ENCODE measurements at regions not wholly inside any gene's neighbourhood (a gene's known extent, or its start where the extent isn't known, plus 50 kb on each side); places are given as distances from the start of the nearest gene placed in this dataset.

DNA sequence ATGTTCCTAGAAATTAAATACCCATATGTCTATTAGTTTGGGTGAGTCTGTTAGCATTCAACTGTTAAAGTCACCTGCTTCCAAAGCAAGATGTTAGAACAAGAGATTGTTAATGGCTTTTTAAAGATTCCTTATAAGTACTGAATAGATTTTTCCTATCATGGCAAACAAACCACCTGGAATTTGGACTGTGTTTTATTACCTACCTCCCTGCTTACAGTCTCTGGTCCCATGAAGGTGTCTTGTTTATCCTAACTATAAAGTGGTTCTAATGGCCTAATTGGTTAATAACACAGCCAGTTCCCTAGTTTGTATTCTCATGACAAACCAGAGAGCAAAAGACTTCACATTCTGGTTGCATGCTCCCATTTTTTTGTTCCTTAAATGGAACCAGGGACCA lies 149.5 kb downstream of the PPP1R2C start:
- H3K27ac Mint-ChIP-seq: no peak overlapping the region
- H3K9ac ChIP-seq: no peak overlapping the region
- H3K4me3 Mint-ChIP-seq: no peak overlapping the region
- H3K4me2 ChIP-seq: no peak overlapping the region
- no peak overlapping the region for H3K27ac ChIP-seq
- H3K4me3 ChIP-seq: no peak overlapping the region
- no peaks in the 10 kb centered on the region for H4K20me1 ChIP-seq (ENCODE audit: low read depth)
- H3F3A ChIP-seq (ENCODE audit: low read depth): no peaks in the 10 kb centered on the region
- H3K36me3 ChIP-seq: no peaks in the 10 kb centered on the region
- H3K27me3 Mint-ChIP-seq (ENCODE audit: insufficient read depth, low read depth): no peaks in the 10 kb centered on the region
- peaks cover 2% of the 10 kb centered on the region for H3K9me3 Mint-ChIP-seq
- H3K4me1 Mint-ChIP-seq: no peaks in the 10 kb centered on the region
- H3K27me3 ChIP-seq: no peaks in the 10 kb centered on the region
- TF ChIP-seq, protein P1, sequence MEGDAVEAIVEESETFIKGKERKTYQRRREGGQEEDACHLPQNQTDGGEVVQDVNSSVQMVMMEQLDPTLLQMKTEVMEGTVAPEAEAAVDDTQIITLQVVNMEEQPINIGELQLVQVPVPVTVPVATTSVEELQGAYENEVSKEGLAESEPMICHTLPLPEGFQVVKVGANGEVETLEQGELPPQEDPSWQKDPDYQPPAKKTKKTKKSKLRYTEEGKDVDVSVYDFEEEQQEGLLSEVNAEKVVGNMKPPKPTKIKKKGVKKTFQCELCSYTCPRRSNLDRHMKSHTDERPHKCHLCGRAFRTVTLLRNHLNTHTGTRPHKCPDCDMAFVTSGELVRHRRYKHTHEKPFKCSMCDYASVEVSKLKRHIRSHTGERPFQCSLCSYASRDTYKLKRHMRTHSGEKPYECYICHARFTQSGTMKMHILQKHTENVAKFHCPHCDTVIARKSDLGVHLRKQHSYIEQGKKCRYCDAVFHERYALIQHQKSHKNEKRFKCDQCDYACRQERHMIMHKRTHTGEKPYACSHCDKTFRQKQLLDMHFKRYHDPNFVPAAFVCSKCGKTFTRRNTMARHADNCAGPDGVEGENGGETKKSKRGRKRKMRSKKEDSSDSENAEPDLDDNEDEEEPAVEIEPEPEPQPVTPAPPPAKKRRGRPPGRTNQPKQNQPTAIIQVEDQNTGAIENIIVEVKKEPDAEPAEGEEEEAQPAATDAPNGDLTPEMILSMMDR (IDR thresholded peaks at IDR 0.05): no peak
- TF ChIP-seq EZH2phosphoT487 (IDR thresholded peaks at IDR 0.05) (no peak), EZH2 (IDR thresholded peaks at IDR 0.05) (no peak)
- H3K79me2 ChIP-seq (ENCODE audit: low read depth): no peaks in the 10 kb centered on the region
- H3K36me3 Mint-ChIP-seq: no peaks in the 10 kb centered on the region
- DNase-seq (ENCODE audit: low spot score): no peak
- no peak overlapping the region for H2AFZ ChIP-seq (replicated peaks)
- H3K4me1 ChIP-seq: no peaks in the 10 kb centered on the region
- H3K9me3 ChIP-seq (ENCODE audit: low read depth): no peaks in the 10 kb centered on the region

DNA sequence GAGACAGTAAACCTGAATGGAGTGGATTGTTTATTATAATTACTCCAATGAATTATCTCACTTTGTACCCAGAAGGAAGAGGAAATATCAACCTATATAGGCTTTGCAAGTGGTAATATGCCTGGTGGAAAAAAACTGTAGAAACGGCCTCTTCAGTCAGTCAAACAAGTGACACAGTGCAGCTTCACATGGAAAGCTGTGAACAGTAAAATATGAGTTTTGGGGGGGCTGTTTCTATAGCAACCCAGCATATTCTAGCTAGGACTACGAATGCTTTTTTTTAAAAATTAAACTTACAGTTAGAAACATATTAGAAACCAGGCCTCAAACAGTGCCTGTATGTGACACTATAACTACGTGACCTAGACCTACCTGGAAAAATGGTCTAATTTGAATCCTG lies 150.1 kb downstream of the PPP1R2C start:
- no peak overlapping the region for H3K9ac ChIP-seq
- TF ChIP-seq, protein P1 (IDR thresholded peaks at IDR 0.05): no peak
- TF ChIP-seq EZH2 (IDR thresholded peaks at IDR 0.05): no peak
- no peak for TF ChIP-seq EZH2phosphoT487 (IDR thresholded peaks at IDR 0.05)
- H3K36me3 ChIP-seq: no peaks in the 10 kb centered on the region
- H3K4me3 ChIP-seq: no peak overlapping the region
- H3K4me1 ChIP-seq: no peaks in the 10 kb centered on the region
- no peak overlapping the region for H2AFZ ChIP-seq (replicated peaks)
- H3K9me3 ChIP-seq (ENCODE audit: low read depth): no peaks in the 10 kb centered on the region
- Mint-ChIP-seq H3K36me3 (no peaks in the 10 kb centered on the region), H3K9me3 (peaks cover 2% of the 10 kb centered on the region), H3K4me1 (no peaks in the 10 kb centered on the region), H3K4me3 (no peak overlapping the region), H3K27ac (no peak overlapping the region), H3K27me3 (ENCODE audit: insufficient read depth, low read depth) (no peaks in the 10 kb centered on the region)
- no peak overlapping the region for H3K27ac ChIP-seq
- H4K20me1 ChIP-seq (ENCODE audit: low read depth): no peaks in the 10 kb centered on the region
- H3K27me3 ChIP-seq: no peaks in the 10 kb centered on the region
- no peak overlapping the region for H3K4me2 ChIP-seq
- H3F3A ChIP-seq (ENCODE audit: low read depth): no peaks in the 10 kb centered on the region
- H3K79me2 ChIP-seq (ENCODE audit: low read depth): no peaks in the 10 kb centered on the region
- no peak for DNase-seq (ENCODE audit: low spot score)

DNA sequence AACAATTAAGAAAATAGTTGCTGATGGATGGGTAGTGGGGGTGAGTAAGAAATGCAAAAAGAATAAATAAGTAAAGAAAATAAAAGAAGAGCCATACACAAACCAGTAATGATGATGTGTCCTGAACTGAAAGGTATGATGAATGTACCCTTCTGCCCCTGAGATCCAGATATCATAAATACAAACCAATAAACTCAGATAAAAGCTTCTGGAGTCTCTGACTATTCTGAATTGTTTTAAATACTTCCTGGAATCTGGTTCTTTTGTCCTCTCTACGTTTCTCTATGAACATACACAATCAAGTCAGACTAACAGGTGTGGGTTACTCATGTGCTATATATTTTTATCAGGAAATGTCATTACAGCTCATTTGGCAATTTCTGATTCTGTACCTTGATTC lies 153.4 kb downstream of the PPP1R2C start:
- no peaks in the 10 kb centered on the region for H3K4me1 ChIP-seq
- H3K4me3 Mint-ChIP-seq: no peak overlapping the region
- H3K9me3 ChIP-seq (ENCODE audit: low read depth): no peaks in the 10 kb centered on the region
- H3K4me1 Mint-ChIP-seq: no peaks in the 10 kb centered on the region
- no peak overlapping the region for H3K27ac Mint-ChIP-seq
- H3K9me3 Mint-ChIP-seq: peaks cover under 1% of the 10 kb centered on the region
- H3K4me2 ChIP-seq: no peak overlapping the region
- H3K79me2 ChIP-seq (ENCODE audit: low read depth): no peaks in the 10 kb centered on the region
- H3K36me3 ChIP-seq: no peaks in the 10 kb centered on the region
- no peak for DNase-seq (ENCODE audit: low spot score)
- no peak overlapping the region for H3K9ac ChIP-seq
- H3K4me3 ChIP-seq: no peak overlapping the region
- no peaks in the 10 kb centered on the region for H3K27me3 ChIP-seq
- H3F3A ChIP-seq (ENCODE audit: low read depth): no peaks in the 10 kb centered on the region
- H3K27ac ChIP-seq: no peak overlapping the region
- no peak overlapping the region for H2AFZ ChIP-seq (replicated peaks)
- TF ChIP-seq EZH2phosphoT487 (IDR thresholded peaks at IDR 0.05) (no peak), EZH2 (IDR thresholded peaks at IDR 0.05) (no peak)
- TF ChIP-seq, protein P1 (IDR thresholded peaks at IDR 0.05): no peak
- H3K27me3 Mint-ChIP-seq (ENCODE audit: insufficient read depth, low read depth): no peaks in the 10 kb centered on the region
- no peaks in the 10 kb centered on the region for H3K36me3 Mint-ChIP-seq
- no peaks in the 10 kb centered on the region for H4K20me1 ChIP-seq (ENCODE audit: low read depth)
